Smooth muscle cell (in vitro differentiated cells): ENCODE measurements at regions not wholly inside any gene's neighbourhood (a gene's known extent, or its start where the extent isn't known, plus 50 kb on each side); places are given as distances from the start of the nearest gene placed in this dataset.

Experiments
- DNase-seq: peaks from one replicate; lab custom pipeline; 2025; ENCODE audit not compliant: unreplicated experiment; lab: John Stamatoyannopoulos, UW
- H2AFZ ChIP-seq: fragments of 200-600 bp; sonication (generic); 2 replicates; pipeline ENCODE4 v1.6.0; 2016; ENCODE audit warnings: antibody characterized with exemption, low read depth, mild to moderate bottlenecking
- H3F3A ChIP-seq: fragments of 200-600 bp; sonication (generic); 2 replicates; pipeline ENCODE4 v1.6.0; 2017; ENCODE audit warnings: antibody characterized with exemption, low read depth
- H3K27ac ChIP-seq: fragments of 200-600 bp; sonication (generic); 2 replicates; pipeline ENCODE4 v1.5.1; 2016; ENCODE audit warnings: low read depth, mild to moderate bottlenecking
- H3K27me3 ChIP-seq: fragments of 200-600 bp; sonication (generic); 2 replicates; pipeline ENCODE4 v1.6.1; 2016; ENCODE audit warnings: low read depth, mild to moderate bottlenecking
- H3K36me3 ChIP-seq: fragments of 200-600 bp; sonication (generic); 2 replicates; pipeline ENCODE4 v1.5.1; 2016; ENCODE audit warnings: low read depth
- H3K4me1 ChIP-seq: fragments of 200-600 bp; sonication (generic); 2 replicates; pipeline ENCODE4 v1.5.1; 2016; ENCODE audit warnings: low read depth
- H3K4me2 ChIP-seq: fragments of 200-600 bp; sonication (generic); 2 replicates; pipeline ENCODE4 v1.6.0; 2016; ENCODE audit warnings: mild to moderate bottlenecking
- H3K4me3 ChIP-seq: fragments of 200-600 bp; sonication (generic); 2 replicates; pipeline ENCODE4 v1.5.1; 2016; ENCODE audit warnings: mild to moderate bottlenecking
- H3K79me2 ChIP-seq: fragments of 200-600 bp; sonication (generic); 2 replicates; pipeline ENCODE4 v1.6.0; 2016; ENCODE audit warnings: low read depth, mild to moderate bottlenecking
- H3K9ac ChIP-seq: fragments of 200-600 bp; sonication (generic); 2 replicates; pipeline ENCODE4 v1.6.0; 2016; ENCODE audit warnings: low read depth
- H3K9me3 ChIP-seq: fragments of 200-600 bp; sonication (generic); replicated peaks from 2 replicates; pipeline ENCODE4 v1.5.1; 2016; ENCODE audit warnings: low read depth
- H4K20me1 ChIP-seq: fragments of 200-600 bp; sonication (generic); 2 replicates; pipeline ENCODE4 v1.6.0; 2016; ENCODE audit warnings: low read depth
- CTCF ChIP-seq: fragments of 200-600 bp; sonication (generic); IDR thresholded peaks from 2 replicates; pipeline ENCODE4 v1.5.1; 2017; ENCODE audit warnings: borderline replicate concordance, mild to moderate bottlenecking, antibody characterized with exemption; ENCODE audit not compliant: insufficient read depth, poor library complexity, severe bottlenecking
- WGBS: methylation state at CpG from one replicate; pipeline ENCODE4 v1.1.7; 2016; ENCODE audit warnings: low lambda C conversion rate; 5-methylcytosine and 5-hydroxymethylcytosine counted together

DNA sequence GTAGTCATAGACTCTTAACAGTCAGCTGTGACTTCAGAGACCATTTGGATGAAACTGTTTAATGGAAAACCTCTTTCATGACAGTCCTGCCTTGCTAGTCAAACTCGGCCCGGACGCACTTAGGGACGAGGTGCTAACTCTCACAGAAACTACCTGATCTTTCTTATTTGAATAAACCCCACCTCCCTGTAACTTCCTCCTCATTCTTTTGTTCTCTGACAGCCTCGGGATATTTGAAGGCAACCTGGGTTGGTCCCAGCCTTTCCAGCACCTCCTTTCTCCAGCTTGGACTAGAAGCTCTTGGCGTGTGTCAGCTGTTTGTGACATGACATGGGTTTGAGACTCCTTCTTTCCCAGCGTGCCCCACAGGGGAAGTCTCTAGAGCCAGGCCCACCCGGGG, 175.3 kb upstream of the EXOC2 start:
- 94% methylated on average over 8 of the region's 8 CpGs for WGBS
- Histone ChIP-seq H3K9me3 (no peaks in the 10 kb centered on the region), H3K79me2 (no peaks in the 10 kb centered on the region)

GRCh38 chr6:867378-867777, 174.4 kb upstream of the EXOC2 start:
- Histone ChIP-seq H3K27ac (no peak overlapping the region), H2AFZ (no peak overlapping the region), H3K79me2 (no peaks in the 10 kb centered on the region), H3F3A (no peaks in the 10 kb centered on the region), H4K20me1 (no peaks in the 10 kb centered on the region), H3K27me3 (no peaks in the 10 kb centered on the region), H3K4me2 (no peak overlapping the region), H3K36me3 (no peaks in the 10 kb centered on the region), H3K4me3 (no peak overlapping the region), H3K9me3 (no peaks in the 10 kb centered on the region), H3K9ac (no peak overlapping the region), H3K4me1 (no peaks in the 10 kb centered on the region)
- no peak for DNase-seq
- WGBS, result 89% methylated on average over 6 of the region's 6 CpGs
- no peak for TF ChIP-seq CTCF

More for the DNA sequence above, 175.3 kb upstream of the EXOC2 start:
- no peak overlapping the region for H3K4me3 ChIP-seq
- no peak for DNase-seq
- H3F3A ChIP-seq, result no peaks in the 10 kb centered on the region
- H3K9ac ChIP-seq, result no peak overlapping the region
- H3K27ac ChIP-seq, result no peak overlapping the region
- TF ChIP-seq CTCF, result no peak
- no peaks in the 10 kb centered on the region for H3K4me1 ChIP-seq
- H2AFZ ChIP-seq, result no peak overlapping the region
- H3K27me3 ChIP-seq, result no peaks in the 10 kb centered on the region
- no peaks in the 10 kb centered on the region for H3K36me3 ChIP-seq
- H3K4me2 ChIP-seq, result no peak overlapping the region
- H4K20me1 ChIP-seq, result no peaks in the 10 kb centered on the region

DNA sequence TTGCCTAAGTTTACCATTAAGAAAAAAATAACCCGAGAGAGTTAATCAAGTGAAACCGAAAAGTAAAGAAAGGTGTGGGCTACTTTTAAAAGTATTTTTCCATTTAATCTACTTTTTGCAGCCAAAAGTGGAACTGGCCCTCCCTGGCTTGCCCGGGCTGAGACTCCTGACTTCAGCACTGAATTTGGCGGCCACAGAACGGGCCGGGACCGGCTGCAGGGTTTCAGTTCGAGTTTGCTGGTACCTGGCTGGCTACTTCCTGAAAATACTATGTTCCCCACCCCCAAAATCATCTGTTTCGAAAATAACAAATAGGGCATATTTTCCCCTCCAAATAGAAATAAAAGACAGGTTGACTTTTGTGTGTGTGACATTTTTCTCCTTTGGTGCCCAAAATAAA, 173.4 kb upstream of the EXOC2 start:
- no peaks in the 10 kb centered on the region for H3F3A ChIP-seq
- no peak overlapping the region for H2AFZ ChIP-seq
- H3K4me1 ChIP-seq, result no peaks in the 10 kb centered on the region
- H3K36me3 ChIP-seq, result no peaks in the 10 kb centered on the region
- H4K20me1 ChIP-seq, result no peaks in the 10 kb centered on the region
- DNase-seq, result no peak
- no peaks in the 10 kb centered on the region for H3K79me2 ChIP-seq
- H3K4me2 ChIP-seq, result no peak overlapping the region
- TF ChIP-seq CTCF, result no peak
- no peak overlapping the region for H3K9ac ChIP-seq
- H3K9me3 ChIP-seq, result no peaks in the 10 kb centered on the region
- H3K27me3 ChIP-seq, result no peaks in the 10 kb centered on the region
- 84% methylated on average over 9 of the region's 9 CpGs for WGBS
- H3K4me3 ChIP-seq, result no peak overlapping the region
- H3K27ac ChIP-seq, result no peak overlapping the region

- WGBS, result 92% methylated on average over 4 of the region's 4 CpGs
- Histone ChIP-seq H3K4me2 (no peak overlapping the region), H3K79me2 (no peaks in the 10 kb centered on the region), H3K4me1 (no peaks in the 10 kb centered on the region), H2AFZ (no peak overlapping the region), H3K27ac (no peak overlapping the region), H3K9me3 (no peaks in the 10 kb centered on the region), H3F3A (no peaks in the 10 kb centered on the region), H3K9ac (no peak overlapping the region), H3K36me3 (no peaks in the 10 kb centered on the region), H3K27me3 (no peaks in the 10 kb centered on the region), H3K4me3 (no peak overlapping the region), H4K20me1 (no peaks in the 10 kb centered on the region)
- TF ChIP-seq CTCF, result no peak
- no peak for DNase-seq
Measured at GRCh38 chr6:865846-866245, 172.9 kb upstream of the EXOC2 start.
